WTC11 (cell line): ENCODE measurements at regions not wholly inside any gene's neighbourhood (a gene's known extent, or its start where the extent isn't known, plus 50 kb on each side); places are given as distances from the start of the nearest gene placed in this dataset.

Experiments
- ATAC-seq: fragments of 200-7000 bp; cut with Tn5 transposase; 2 replicates; pipeline ENCODE4 v1.10.0; 2021; ENCODE audit warnings: mild to moderate bottlenecking, moderate library complexity
- CTCF ChIA-PET: fragments of 300-600 bp; sonication (Branson Sonifier 250); formaldehyde crosslinking; loops from one replicate; lab custom pipeline; 2021; ENCODE audit warnings: antibody characterized with exemption; lab: Charles Lee
- POLR2A ChIA-PET: fragments of 350-600 bp; sonication (Branson Sonifier 250); formaldehyde crosslinking; loops from one replicate; lab custom pipeline; 2021; ENCODE audit warnings: antibody characterized with exemption; lab: Charles Lee
- DNase-seq: peaks from one replicate; pipeline ENCODE4 v3.0.0; 2021; ENCODE audit warnings: low spot score
- H3K27ac Mint-ChIP-seq: 2 replicates; pipeline ENCODE4 v1.8.0; 2021; ENCODE audit warnings: mixed read lengths
- H3K27me3 Mint-ChIP-seq: 2 replicates; pipeline ENCODE4 v1.8.0; 2021; ENCODE audit warnings: low read depth, mild to moderate bottlenecking, moderate library complexity, mixed read lengths
- H3K36me3 Mint-ChIP-seq: 2 replicates; pipeline ENCODE4 v1.8.0; 2021; ENCODE audit warnings: mixed read lengths
- H3K4me1 Mint-ChIP-seq: 2 replicates; pipeline ENCODE4 v1.8.0; 2022; ENCODE audit warnings: mixed read lengths
- H3K4me3 Mint-ChIP-seq: 2 replicates; pipeline ENCODE4 v1.8.0; 2021; ENCODE audit warnings: mild to moderate bottlenecking, moderate library complexity, mixed read lengths
- H3K9me3 Mint-ChIP-seq: 2 replicates; pipeline ENCODE4 v1.8.0; 2021; ENCODE audit warnings: mixed read lengths
- AR ChIP-seq: fragments of 250-450 bp; sonication (Bioruptor Pico); IDR thresholded peaks from 2 replicates; pipeline ENCODE4 v1.9.0; 2021; ENCODE audit warnings: mild to moderate bottlenecking
- CDX4 ChIP-seq: fragments of 250-450 bp; sonication (Bioruptor Pico); IDR thresholded peaks from 2 replicates; pipeline ENCODE4 v1.9.0; 2021; ENCODE audit warnings: moderate library complexity, mild to moderate bottlenecking, inconsistent platforms, borderline replicate concordance
- CREM ChIP-seq: sonication (generic); formaldehyde crosslinking; IDR thresholded peaks from 2 replicates; pipeline ENCODE4 v1.8.1; 2022; ENCODE audit warnings: mild to moderate bottlenecking, missing genetic modification reagents, moderate library complexity
- E2F5 ChIP-seq: sonication (generic); formaldehyde crosslinking; IDR thresholded peaks from 2 replicates; pipeline ENCODE4 v1.8.1; 2022; ENCODE audit warnings: mild to moderate bottlenecking, moderate library complexity, missing genetic modification reagents
- ELF4 ChIP-seq: sonication (generic); formaldehyde crosslinking; IDR thresholded peaks from 2 replicates; pipeline ENCODE4 v1.8.1; 2022; ENCODE audit warnings: low read depth, mild to moderate bottlenecking, moderate library complexity, missing genetic modification reagents
- EMX1 ChIP-seq: fragments of 250-450 bp; sonication (Bioruptor Pico); IDR thresholded peaks from 2 replicates; pipeline ENCODE4 v1.8.0; 2021; ENCODE audit warnings: mild to moderate bottlenecking
- ERG ChIP-seq: fragments of 250-450 bp; sonication (Bioruptor Pico); IDR thresholded peaks from 2 replicates; pipeline ENCODE4 v1.8.0; 2021; ENCODE audit warnings: mild to moderate bottlenecking
- IRF1 ChIP-seq: sonication (generic); formaldehyde crosslinking; IDR thresholded peaks from 2 replicates; pipeline ENCODE4 v1.8.0; 2023; ENCODE audit warnings: missing genetic modification reagents
- SP1 ChIP-seq: sonication (generic); formaldehyde crosslinking; conservative IDR thresholded peaks from 2 replicates; pipeline ENCODE4 v1.8.1; 2022; ENCODE audit warnings: missing genetic modification reagents
- ZNF317 ChIP-seq: sonication (generic); formaldehyde crosslinking; IDR thresholded peaks from 2 replicates; pipeline ENCODE4 v1.8.1; 2023; ENCODE audit warnings: low read depth, mild to moderate bottlenecking, moderate library complexity, missing genetic modification reagents, borderline replicate concordance
- ZNF423 ChIP-seq: fragments of 250-450 bp; sonication (Bioruptor Pico); IDR thresholded peaks from 2 replicates; pipeline ENCODE4 v2.1.2; 2022; ENCODE audit warnings: mild to moderate bottlenecking, moderate library complexity
- ZNF425 ChIP-seq: fragments of 250-450 bp; sonication (Bioruptor Pico); conservative IDR thresholded peaks from 2 replicates; pipeline ENCODE4 v1.9.0; 2021; ENCODE audit warnings: mild to moderate bottlenecking
- ZNF532 ChIP-seq: fragments of 250-450 bp; sonication (Bioruptor Pico); IDR thresholded peaks from 2 replicates; pipeline ENCODE4 v1.9.0; 2021; ENCODE audit warnings: mild to moderate bottlenecking, borderline replicate concordance
- ZNF671 ChIP-seq: fragments of 250-450 bp; sonication (Bioruptor Pico); IDR thresholded peaks from 2 replicates; pipeline ENCODE4 v1.8.0; 2021; ENCODE audit warnings: mild to moderate bottlenecking
- TF ChIP-seq, protein P1 (sequence below): sonication (generic); formaldehyde crosslinking; conservative IDR thresholded peaks from 2 replicates; pipeline ENCODE4 v1.8.1; 2022; ENCODE audit warnings: mild to moderate bottlenecking, missing genetic modification reagents

GRCh38 chr6:98640366-98640765 is 194.0 kb upstream of the POU3F2 start:
- ATAC-seq (no peak), DNase-seq (no peak)
- Mint-ChIP-seq H3K4me1 (peaks cover 89% of the 10 kb centered on the region), H3K27ac (no peak overlapping the region), H3K9me3 (no peaks in the 10 kb centered on the region), H3K36me3 (no peaks in the 10 kb centered on the region), H3K4me3 (no peak overlapping the region), H3K27me3 (no peaks in the 10 kb centered on the region; the same call in 1 of the 2 replicates)
- CTCF ChIA-PET, result interaction anchor here (0.6 kb wide), 1 partner anchor 74 kb away, joined by 3 read pairs; no protein-coding TSS in a partner anchor
- POLR2A ChIA-PET, result no interaction called here
- TF ChIP-seq ELF4 (CRISPR knock-in tag), result no peak
- TF ChIP-seq ZNF425 (CRISPR knock-in tag), result no peak
- no peak for TF ChIP-seq ZNF671
- no peak for TF ChIP-seq CREM
- TF ChIP-seq IRF1 (CRISPR knock-in tag), result no peak
- TF ChIP-seq E2F5, result no peak
- no peak for TF ChIP-seq ERG (CRISPR knock-in tag)
- TF ChIP-seq SP1 (CRISPR knock-in tag), result no peak
- no peak for TF ChIP-seq CDX4 (CRISPR knock-in tag)
- TF ChIP-seq EMX1 (CRISPR knock-in tag), result no peak
- no peak for TF ChIP-seq AR
- no peak for TF ChIP-seq ZNF317 (CRISPR knock-in tag)
- TF ChIP-seq ZNF423 (CRISPR knock-in tag), result no peak
- TF ChIP-seq, protein P1, sequence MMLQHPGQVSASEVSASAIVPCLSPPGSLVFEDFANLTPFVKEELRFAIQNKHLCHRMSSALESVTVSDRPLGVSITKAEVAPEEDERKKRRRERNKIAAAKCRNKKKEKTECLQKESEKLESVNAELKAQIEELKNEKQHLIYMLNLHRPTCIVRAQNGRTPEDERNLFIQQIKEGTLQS, result no peak
- no peak for TF ChIP-seq ZNF532 (CRISPR knock-in tag)
